ENCODE measurements at regions not wholly inside any gene's neighbourhood (a gene's known extent, or its start where the extent isn't known, plus 50 kb on each side); places are given as distances from the start of the nearest gene placed in this dataset.

DNA sequence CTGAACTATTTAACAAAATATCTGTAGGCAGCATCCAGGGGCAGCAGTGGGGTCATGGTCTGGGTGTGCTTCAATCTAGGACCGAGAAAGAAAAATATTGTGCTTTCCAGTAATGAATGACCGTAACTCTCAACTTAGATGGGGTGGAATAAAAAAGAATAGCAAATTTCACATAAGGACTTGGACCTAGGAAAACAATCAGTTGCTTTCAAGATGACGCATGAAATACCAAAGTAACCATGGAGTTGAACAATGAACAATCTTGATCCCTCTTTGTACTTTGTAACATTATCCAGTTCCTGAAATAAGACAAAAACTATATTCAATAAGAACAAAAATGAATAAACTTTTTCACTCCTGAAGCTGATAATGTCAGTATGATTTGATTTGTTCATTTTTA lies 167.1 kb downstream of the C7orf25 start:
- H3K36me3 ChIP-seq, result no peaks in the 10 kb centered on the region
- H3K27me3 ChIP-seq, result no peaks in the 10 kb centered on the region
- no peak for TF ChIP-seq POLR2A (IDR thresholded peaks at IDR 0.05)
- no peak for TF ChIP-seq POLR2AphosphoS5 (IDR thresholded peaks at IDR 0.05)
- TF ChIP-seq EP300 (IDR thresholded peaks at IDR 0.05), result no peak
- TF ChIP-seq, protein P1, sequence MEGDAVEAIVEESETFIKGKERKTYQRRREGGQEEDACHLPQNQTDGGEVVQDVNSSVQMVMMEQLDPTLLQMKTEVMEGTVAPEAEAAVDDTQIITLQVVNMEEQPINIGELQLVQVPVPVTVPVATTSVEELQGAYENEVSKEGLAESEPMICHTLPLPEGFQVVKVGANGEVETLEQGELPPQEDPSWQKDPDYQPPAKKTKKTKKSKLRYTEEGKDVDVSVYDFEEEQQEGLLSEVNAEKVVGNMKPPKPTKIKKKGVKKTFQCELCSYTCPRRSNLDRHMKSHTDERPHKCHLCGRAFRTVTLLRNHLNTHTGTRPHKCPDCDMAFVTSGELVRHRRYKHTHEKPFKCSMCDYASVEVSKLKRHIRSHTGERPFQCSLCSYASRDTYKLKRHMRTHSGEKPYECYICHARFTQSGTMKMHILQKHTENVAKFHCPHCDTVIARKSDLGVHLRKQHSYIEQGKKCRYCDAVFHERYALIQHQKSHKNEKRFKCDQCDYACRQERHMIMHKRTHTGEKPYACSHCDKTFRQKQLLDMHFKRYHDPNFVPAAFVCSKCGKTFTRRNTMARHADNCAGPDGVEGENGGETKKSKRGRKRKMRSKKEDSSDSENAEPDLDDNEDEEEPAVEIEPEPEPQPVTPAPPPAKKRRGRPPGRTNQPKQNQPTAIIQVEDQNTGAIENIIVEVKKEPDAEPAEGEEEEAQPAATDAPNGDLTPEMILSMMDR (IDR thresholded peaks at IDR 0.05), result no peak
- no peak overlapping the region for H3K27ac ChIP-seq
- no peak for ATAC-seq
- peaks cover 0 to 26% (median 6%) of the 10 kb centered on the region in 3 donors for H3K4me1 ChIP-seq
- H3K4me3 ChIP-seq, result no peak overlapping the region
- H3K9me3 ChIP-seq, result no peaks in the 10 kb centered on the region
- WGBS, 2 donors (ENCODE audit: low coverage in 1 of 2), result 62 to 66% methylated on average over 3 of the region's 3 CpGs

DNA sequence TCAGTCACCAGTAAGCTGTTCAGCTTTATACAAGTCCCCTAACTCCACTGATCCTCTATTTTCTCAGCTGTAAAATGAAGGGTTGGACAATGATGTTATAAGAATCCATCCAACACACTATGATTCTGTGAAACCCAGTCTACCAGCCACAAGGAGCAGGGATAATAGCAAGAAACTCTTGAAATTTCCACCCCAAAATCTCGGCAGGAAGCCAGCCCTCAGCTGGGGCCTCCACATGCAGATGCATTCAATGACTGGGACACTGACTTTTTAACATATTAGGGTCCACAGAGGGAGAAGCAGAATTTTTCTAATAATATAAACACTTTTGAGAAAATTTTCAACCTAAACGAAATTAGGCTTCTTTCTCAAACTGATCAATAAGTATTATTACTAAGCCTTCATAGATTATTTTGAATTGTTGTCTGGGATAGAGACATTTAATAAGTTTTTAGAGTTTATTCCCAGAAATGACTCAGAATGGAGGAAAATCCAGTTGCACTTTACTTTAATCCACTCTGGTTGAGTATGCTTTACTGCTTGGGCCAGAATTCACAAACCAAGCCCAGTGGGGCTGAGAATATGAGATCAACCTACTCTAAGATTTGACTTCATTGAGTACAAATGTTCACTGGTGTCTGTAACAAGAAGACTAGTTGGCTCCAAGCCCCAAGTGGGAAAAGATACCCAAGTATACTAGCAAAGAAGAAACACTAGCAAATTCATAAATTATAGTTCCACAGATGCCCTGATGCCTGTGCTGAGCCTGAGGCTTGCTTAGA lies 168.6 kb downstream of the C7orf25 start:
- Histone ChIP-seq H3K27me3 (no peaks in the 10 kb centered on the region), H3K4me3 (no peak overlapping the region), H3K9me3 (no peaks in the 10 kb centered on the region), H3K36me3 (no peaks in the 10 kb centered on the region), H3K27ac (no peak overlapping the region), H3K4me1 (peaks cover 0 to 31% (median 6%) of the 10 kb centered on the region in 3 donors)
- 47 to 74% methylated on average over 2 of the region's 2 CpGs for WGBS, 2 donors (ENCODE audit: low coverage in 1 of 2)
- no peak for ATAC-seq
- TF ChIP-seq, protein P1 (IDR thresholded peaks at IDR 0.05), result no peak
- no peak for TF ChIP-seq POLR2A (IDR thresholded peaks at IDR 0.05)
- TF ChIP-seq POLR2AphosphoS5 (IDR thresholded peaks at IDR 0.05), result no peak

- Histone ChIP-seq H3K4me1 (peaks cover 0 to 31% (median 6%) of the 10 kb centered on the region in 3 donors), H3K9me3 (no peaks in the 10 kb centered on the region), H3K4me3 (no peak overlapping the region), H3K27ac (no peak overlapping the region), H3K27me3 (no peaks in the 10 kb centered on the region), H3K36me3 (no peaks in the 10 kb centered on the region)
- 7 to 34% methylated on average over 3 of the region's 3 CpGs for WGBS, 2 donors (ENCODE audit: low coverage in 1 of 2)
- no peak for ATAC-seq
- TF ChIP-seq POLR2A (IDR thresholded peaks at IDR 0.05), result no peak
- TF ChIP-seq, protein P1 (IDR thresholded peaks at IDR 0.05), result no peak
- no peak for TF ChIP-seq POLR2AphosphoS5 (IDR thresholded peaks at IDR 0.05)
- TF ChIP-seq EP300 (IDR thresholded peaks at IDR 0.05), result no peak
These were observed 169.6 kb downstream of the C7orf25 start for GRCh38 chr7:42742318-42742717.

GRCh38 chr7:42740408-42740807 lies 171.5 kb downstream of the C7orf25 start:
- peaks cover 0 to 29% (median 6%) of the 10 kb centered on the region in 3 donors for H3K4me1 ChIP-seq
- ATAC-seq, result no peak
- H3K9me3 ChIP-seq, result no peaks in the 10 kb centered on the region
- no peak overlapping the region for H3K27ac ChIP-seq
- H3K36me3 ChIP-seq, result no peaks in the 10 kb centered on the region
- no peaks in the 10 kb centered on the region for H3K27me3 ChIP-seq
- H3K4me3 ChIP-seq, result no peak overlapping the region
- TF ChIP-seq, protein P1 (IDR thresholded peaks at IDR 0.05), result no peak
- TF ChIP-seq POLR2AphosphoS5 (IDR thresholded peaks at IDR 0.05), result no peak
- no peak for TF ChIP-seq POLR2A (IDR thresholded peaks at IDR 0.05)
- no peak for TF ChIP-seq EP300 (IDR thresholded peaks at IDR 0.05)
- WGBS, 2 donors (ENCODE audit: low coverage in 1 of 2), result 37 to 41% methylated on average over 2 to 3 of the region's 3 CpGs

- H3K36me3 ChIP-seq, result no peaks in the 10 kb centered on the region
- no peak for TF ChIP-seq POLR2AphosphoS5 (IDR thresholded peaks at IDR 0.05)
- TF ChIP-seq, protein P1 (IDR thresholded peaks at IDR 0.05), result no peak
- peak overlapping the region in 2 of 4 donors; percentile 14 to 47 for H3K27ac ChIP-seq
- WGBS, 2 donors (ENCODE audit: low coverage in 1 of 2), result 71 to 87% methylated on average over 8 of the region's 8 CpGs
- peaks cover 0 to 21% (median 6%) of the 10 kb centered on the region in 3 donors for H3K4me1 ChIP-seq
- no peaks in the 10 kb centered on the region for H3K9me3 ChIP-seq
- no peak overlapping the region for H3K4me3 ChIP-seq
- H3K27me3 ChIP-seq, result no peaks in the 10 kb centered on the region
- ATAC-seq, result peak; percentile 43
These were observed 172.2 kb downstream of the C7orf25 start for GRCh38 chr7:42739638-42740037.

Measured in gastroesophageal sphincter (tissue), 4 donors.